H1 (cell line): ENCODE measurements at regions not wholly inside any gene's neighbourhood (a gene's known extent, or its start where the extent isn't known, plus 50 kb on each side); places are given as distances from the start of the nearest gene placed in this dataset.

Source experiments
- CTCF ChIA-PET: fragments of 300-600 bp; sonication (Branson Sonifier 250); formaldehyde crosslinking; loops from one replicate; lab custom pipeline; 2021; ENCODE audit not compliant: partially characterized antibody; lab: Charles Lee
- POLR2A ChIA-PET: fragments of 300-600 bp; sonication (Branson Sonifier 250); formaldehyde crosslinking; loops from one replicate; lab custom pipeline; 2021; ENCODE audit warnings: inconsistent platforms; ENCODE audit not compliant: partially characterized antibody; lab: Charles Lee
- DNase-seq, 2 experiments: peaks; one replicate each; pipeline versions ENCODE4 v3.0.0 to v3.0.0-alpha.2; 2010 to 2022; ENCODE audit warnings: low spot score in 2 of 2, low read depth in 1 of 2, mixed read lengths in 1 of 2
- FAIRE-seq: peaks from 2 replicates; lab custom pipeline; 2011; peaks lifted over from hg19 to GRCh38; lab: Jason Lieb, UNC
- H2AFZ ChIP-seq: 2 replicates; pipeline ENCODE4 v1.8.1; 2012; ENCODE audit warnings: low read length, inconsistent platforms
- H2AK5ac ChIP-seq: 2 replicates; pipeline ENCODE4 v1.6.1; 2013; ENCODE audit warnings: low read depth, low read length
- H2BK120ac ChIP-seq: replicated peaks from 2 replicates; pipeline ENCODE3; 2013; ENCODE audit warnings: low read depth, low read length, inconsistent platforms
- H2BK12ac ChIP-seq: 2 replicates; pipeline ENCODE4 v1.6.1; 2013; ENCODE audit warnings: low read depth, low read length
- H2BK15ac ChIP-seq: 2 replicates; pipeline ENCODE4 v1.6.1; 2013; ENCODE audit warnings: low read length
- H2BK20ac ChIP-seq: 2 replicates; pipeline ENCODE4 v1.6.1; 2013; ENCODE audit warnings: low read length
- H2BK5ac ChIP-seq: 2 replicates; pipeline ENCODE4 v1.6.1; 2013; ENCODE audit warnings: low read depth, low read length
- H3K14ac ChIP-seq: 2 replicates; pipeline ENCODE4 v1.6.1; 2013; ENCODE audit warnings: inconsistent platforms; ENCODE audit not compliant: insufficient read length
- H3K18ac ChIP-seq: 2 replicates; pipeline ENCODE4 v1.6.1; 2013; ENCODE audit warnings: low read length; ENCODE audit errors: extremely low read depth
- H3K23ac ChIP-seq: 2 replicates; pipeline ENCODE4 v1.6.1; 2013; ENCODE audit warnings: inconsistent platforms; ENCODE audit not compliant: insufficient read length
- H3K23me2 ChIP-seq: 2 replicates; pipeline ENCODE4 v1.6.1; 2013; ENCODE audit warnings: low read depth, low read length
- H3K27ac ChIP-seq: 2 replicates; pipeline ENCODE4 v1.6.1; 2011; ENCODE audit warnings: low read depth, low read length, inconsistent platforms
- H3K27me3 ChIP-seq, 4 experiments: replicated peaks in 1 of 4; 1 replicate in 1 of 4; 2 replicates in 3 of 4; pipeline versions ENCODE4 v1.6.1 to v1.8.1; 2011 to 2013; ENCODE audit warnings: low read length in 3 of 4, mild to moderate bottlenecking in 3 of 4, inconsistent platforms in 2 of 4, mixed read lengths in 2 of 4, moderate library complexity in 1 of 4; ENCODE audit not compliant: control insufficient read depth in 3 of 4, insufficient read depth in 3 of 4; ENCODE audit errors: extremely low read depth in 1 of 4
- H3K36me3 ChIP-seq, 4 experiments: 2 replicates each; pipeline versions ENCODE4 v1.6.1 to v1.8.1; 2011 to 2013; ENCODE audit warnings: mild to moderate bottlenecking in 4 of 4, low read length in 3 of 4, moderate library complexity in 2 of 4, control low read depth in 1 of 4, inconsistent platforms in 1 of 4; ENCODE audit not compliant: insufficient read depth in 4 of 4, control insufficient read depth in 2 of 4
- H3K4ac ChIP-seq: replicated peaks from 2 replicates; pipeline ENCODE3; 2013; ENCODE audit warnings: low read length, low read depth, mixed read lengths, inconsistent platforms; ENCODE audit not compliant: insufficient read length
- H3K4me1 ChIP-seq, 4 experiments: replicated peaks in 1 of 4; 1 replicate in 1 of 4; 2 replicates in 3 of 4; pipeline versions ENCODE4 v1.6.1 to v1.8.1; 2011 to 2013; ENCODE audit warnings: low read length in 3 of 4, inconsistent platforms in 2 of 4, mixed read lengths in 1 of 4; ENCODE audit not compliant: insufficient read depth in 4 of 4, control insufficient read depth in 3 of 4
- H3K4me2 ChIP-seq, 2 experiments: 2 replicates each; pipeline versions ENCODE4 v1.6.1 to v1.8.1; 2011 to 2013; ENCODE audit warnings: low read depth in 2 of 2, low read length in 2 of 2, control low read depth in 1 of 2, inconsistent platforms in 1 of 2, mild to moderate bottlenecking in 1 of 2; ENCODE audit not compliant: insufficient read depth in 1 of 2
- H3K4me3 ChIP-seq, 4 experiments: fragments of 200-600, 300-600 bp in 1 of 4; sonication (generic), shearing (Covaris generic), sonication (Bioruptor Twin) in 1 of 4; 2 replicates each; pipeline versions ENCODE4 v1.5.1 to v1.8.1; 2011 to 2016; ENCODE audit warnings: low read length in 4 of 4, low read depth in 3 of 4, control low read depth in 2 of 4, inconsistent platforms in 2 of 4, mild to moderate bottlenecking in 2 of 4, mixed read lengths in 1 of 4, moderate library complexity in 1 of 4; ENCODE audit not compliant: insufficient read depth in 2 of 4; ENCODE audit errors: extremely low read depth in 1 of 4
- H3K56ac ChIP-seq: replicated peaks from 2 replicates; pipeline ENCODE3; 2013; ENCODE audit warnings: low read depth, mild to moderate bottlenecking, mixed read lengths, low read length, inconsistent platforms; ENCODE audit not compliant: insufficient read length
- H3K79me1 ChIP-seq: 2 replicates; pipeline ENCODE4 v1.6.1; 2013; ENCODE audit warnings: low read depth, low read length, control low read depth
- H3K79me2 ChIP-seq, 2 experiments: 2 replicates each; pipeline versions ENCODE4 v1.6.1 to v1.8.1; 2012 to 2013; ENCODE audit warnings: low read length in 2 of 2, mild to moderate bottlenecking in 2 of 2, inconsistent platforms in 1 of 2; ENCODE audit not compliant: insufficient read depth in 2 of 2, control insufficient read depth in 1 of 2
- H3K9ac ChIP-seq, 4 experiments: replicated peaks in 1 of 4; 1 replicate in 1 of 4; 2 replicates in 3 of 4; pipeline versions ENCODE4 v1.6.1 to v1.8.1; 2011 to 2013; ENCODE audit warnings: low read depth in 3 of 4, low read length in 3 of 4, control low read depth in 2 of 4, mild to moderate bottlenecking in 2 of 4, moderate library complexity in 2 of 4, inconsistent platforms in 1 of 4; ENCODE audit errors: extremely low read depth in 1 of 4
- H3K9me3 ChIP-seq, 2 experiments: 2 replicates each; pipeline versions ENCODE4 v1.6.1 to v1.8.1; 2012 to 2013; ENCODE audit warnings: mild to moderate bottlenecking in 2 of 2, moderate library complexity in 2 of 2, control low read depth in 1 of 2, inconsistent platforms in 1 of 2, low read depth in 1 of 2, low read length in 1 of 2, mixed read lengths in 1 of 2; ENCODE audit not compliant: insufficient read depth in 2 of 2
- H4K20me1 ChIP-seq, 2 experiments: replicated peaks in 1 of 2; 2 replicates each; pipeline versions ENCODE3 to v1.8.1; 2011 to 2013; ENCODE audit warnings: inconsistent platforms in 2 of 2, low read length in 2 of 2, mild to moderate bottlenecking in 1 of 2; ENCODE audit not compliant: insufficient read depth in 2 of 2, control insufficient read depth in 1 of 2
- H4K5ac ChIP-seq: 2 replicates; pipeline ENCODE4 v1.6.1; 2013; ENCODE audit warnings: low read length, low read depth, mixed read lengths, inconsistent platforms; ENCODE audit not compliant: insufficient read length
- H4K8ac ChIP-seq: 2 replicates; pipeline ENCODE4 v1.8.0; 2013; ENCODE audit warnings: mild to moderate bottlenecking, moderate library complexity, low read length, inconsistent platforms; ENCODE audit not compliant: insufficient read depth; ENCODE audit errors: extremely low read depth
- H4K91ac ChIP-seq: replicated peaks from 2 replicates; pipeline ENCODE3; 2013; ENCODE audit warnings: low read length, mixed read lengths, inconsistent platforms; ENCODE audit not compliant: insufficient read length
- CHD1 ChIP-seq: IDR thresholded peaks from 2 replicates; pipeline ENCODE4 v1.6.1; 2012; ENCODE audit warnings: low read depth, low read length, improper control_type of control experiment
- EGR1 ChIP-seq: IDR thresholded peaks from 2 replicates; pipeline ENCODE4 v1.6.1; 2011; ENCODE audit warnings: low read depth, low read length, borderline replicate concordance
- KDM4A ChIP-seq: IDR thresholded peaks from one replicate; pipeline ENCODE4 v1.7.1; 2012; ENCODE audit warnings: low read depth, mild to moderate bottlenecking, moderate library complexity, low read length, inconsistent platforms; ENCODE audit not compliant: severe bottlenecking
- SAP30 ChIP-seq: fragments of 300-600 bp; sonication (generic); IDR thresholded peaks from 2 replicates; pipeline ENCODE4 v1.7.1; 2012; ENCODE audit warnings: low read length, moderate library complexity, mild to moderate bottlenecking, inconsistent platforms; ENCODE audit not compliant: insufficient read depth, insufficient replicate concordance
- SUZ12 ChIP-seq: fragments of 200-600 bp; sonication (generic); IDR thresholded peaks from 2 replicates; pipeline ENCODE4 v1.6.1; 2012; ENCODE audit warnings: mild to moderate bottlenecking, inconsistent platforms, low read length, moderate library complexity, mixed read lengths
- WGBS, 2 experiments: shearing (Covaris generic) in 1 of 2; methylation state at CpG; one replicate each; pipeline versions ENCODE4 v1.1.6 to v1.1.7; 2013 to 2015; ENCODE audit warnings: low lambda C conversion rate in 2 of 2, mixed read lengths in 2 of 2, inconsistent platforms in 1 of 2, low coverage in 1 of 2, missing lambda C conversion rate in 1 of 2; ENCODE audit not compliant: insufficient replicate concordance in 2 of 2, insufficient coverage in 1 of 2, insufficient read length in 1 of 2; ENCODE audit errors: extremely low coverage in 1 of 2, missing lambda C conversion rate in 1 of 2; 5-methylcytosine and 5-hydroxymethylcytosine counted together

GRCh38 chr12:5269846-5270245, 162.1 kb upstream of the NTF3 start:
- H4K20me1 ChIP-seq = no peaks in the 10 kb centered on the region
- H2BK20ac ChIP-seq = no peak overlapping the region
- H3K56ac ChIP-seq = no peak overlapping the region
- ChIA-PET CTCF (interaction anchor here (0.7 kb wide), 1 partner anchor 103 kb away, joined by 3 read pairs; no protein-coding TSS in a partner anchor), POLR2A (no interaction called here)
- no peak overlapping the region for H2BK120ac ChIP-seq
- no peak overlapping the region for H2BK12ac ChIP-seq
- H3K18ac ChIP-seq = no peak overlapping the region
- H2BK15ac ChIP-seq = no peak overlapping the region
- H4K91ac ChIP-seq = no peak overlapping the region
- no peak overlapping the region for H2AK5ac ChIP-seq
- WGBS, 2 experiments = 93% methylated on average over 3 of the region's 3 CpGs; no CpG with 5 or more reads in 1 of the 2 experiments
- H2AFZ ChIP-seq = no peak overlapping the region
- H3K23ac ChIP-seq = no peak overlapping the region
- no peaks in the 10 kb centered on the region for H3K79me1 ChIP-seq
- no peaks in the 10 kb centered on the region for H3K79me2 ChIP-seq
- no peak overlapping the region for H3K9ac ChIP-seq
- no peak overlapping the region for H4K8ac ChIP-seq
- FAIRE-seq (no peak), DNase-seq (no peak)
- H3K14ac ChIP-seq = no peak overlapping the region
- H3K4ac ChIP-seq = no peak overlapping the region
- no peaks in the 10 kb centered on the region for H3K27me3 ChIP-seq
- H3K27ac ChIP-seq = no peak overlapping the region
- peaks cover 0 to 3% (median 0%) of the 10 kb centered on the region in 4 experiments; a peak in 1 of 8 replicates for H3K36me3 ChIP-seq
- no peak overlapping the region for H3K4me2 ChIP-seq
- H3K4me1 ChIP-seq = peaks cover 0 to 7% (median 5%) of the 10 kb centered on the region in 4 experiments; a peak in 3 of 7 replicates
- no peaks in the 10 kb centered on the region for H3K23me2 ChIP-seq
- no peak overlapping the region for H4K5ac ChIP-seq
- H3K4me3 ChIP-seq = no peak overlapping the region
- no peaks in the 10 kb centered on the region for H3K9me3 ChIP-seq
- no peak overlapping the region for H2BK5ac ChIP-seq
- TF ChIP-seq SUZ12 (no peak), EGR1 (no peak), KDM4A (no peak), SAP30 (no peak), CHD1 (no peak)
